Epithelial cell of proximal tubule (primary cell): ENCODE measurements at regions not wholly inside any gene's neighbourhood (a gene's known extent, or its start where the extent isn't known, plus 50 kb on each side); places are given as distances from the start of the nearest gene placed in this dataset.

Experiments
- DNase-seq: peaks from one replicate; pipeline ENCODE4 v3.0.0-alpha.2; 2011; ENCODE audit warnings: low read depth
- H3K4me3 ChIP-seq: 2 replicates; pipeline ENCODE4 v1.5.1; 2011; ENCODE audit warnings: low read depth, mild to moderate bottlenecking, low read length
- CTCF ChIP-seq: conservative IDR thresholded peaks from 2 replicates; pipeline ENCODE4 v1.5.1; 2012; ENCODE audit warnings: low read depth, mild to moderate bottlenecking, low read length

- no peak overlapping the region for H3K4me3 ChIP-seq
- no peak for TF ChIP-seq CTCF
- DNase-seq = no peak
These were observed 102.6 kb upstream of the ATP1A1 start for GRCh38 chr1:116270316-116271057.

- no peak overlapping the region for H3K4me3 ChIP-seq
- no peak for TF ChIP-seq CTCF
- no peak for DNase-seq
These were observed 99.8 kb upstream of the ATP1A1 start for GRCh38 chr1:116273042-116273783.

GRCh38 chr1:116276532-116276931 is 96.5 kb upstream of the ATP1A1 start:
- no peak for DNase-seq
- no peak overlapping the region for H3K4me3 ChIP-seq
- no peak for TF ChIP-seq CTCF

GRCh38 chr1:116277840-116278540 is 95.1 kb upstream of the ATP1A1 start:
- H3K4me3 ChIP-seq = no peak overlapping the region
- no peak for DNase-seq
- no peak for TF ChIP-seq CTCF

GRCh38 chr1:116278541-116278866 is 94.5 kb upstream of the ATP1A1 start:
- TF ChIP-seq CTCF = no peak
- H3K4me3 ChIP-seq = no peak overlapping the region
- no peak for DNase-seq

- no peak for TF ChIP-seq CTCF
- H3K4me3 ChIP-seq = no peak overlapping the region
- no peak for DNase-seq
These were observed 93.3 kb upstream of the ATP1A1 start for GRCh38 chr1:116279715-116280114.
